ENCODE measurements at regions not wholly inside any gene's neighbourhood (a gene's known extent, or its start where the extent isn't known, plus 50 kb on each side); places are given as distances from the start of the nearest gene placed in this dataset.

DNA sequence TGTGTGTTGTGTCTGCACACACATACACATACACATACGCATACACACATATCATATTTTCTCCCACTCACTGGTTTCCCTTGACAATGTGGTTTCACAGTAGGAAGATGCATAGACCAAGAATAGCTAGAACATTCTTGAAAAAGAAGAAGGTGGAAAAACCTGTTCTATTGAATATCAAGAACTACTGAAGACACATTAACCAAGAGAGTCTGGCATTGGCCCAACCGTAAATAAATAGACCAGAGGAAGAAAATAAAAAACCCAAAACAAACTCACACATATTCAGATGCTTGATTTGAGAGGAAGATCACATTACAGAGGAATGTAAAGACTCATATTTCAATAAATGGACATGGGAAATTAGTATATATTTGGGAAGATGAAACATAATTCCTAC, 311.3 kb downstream of the FOXG1 start:
- TF ChIP-seq, protein P1, sequence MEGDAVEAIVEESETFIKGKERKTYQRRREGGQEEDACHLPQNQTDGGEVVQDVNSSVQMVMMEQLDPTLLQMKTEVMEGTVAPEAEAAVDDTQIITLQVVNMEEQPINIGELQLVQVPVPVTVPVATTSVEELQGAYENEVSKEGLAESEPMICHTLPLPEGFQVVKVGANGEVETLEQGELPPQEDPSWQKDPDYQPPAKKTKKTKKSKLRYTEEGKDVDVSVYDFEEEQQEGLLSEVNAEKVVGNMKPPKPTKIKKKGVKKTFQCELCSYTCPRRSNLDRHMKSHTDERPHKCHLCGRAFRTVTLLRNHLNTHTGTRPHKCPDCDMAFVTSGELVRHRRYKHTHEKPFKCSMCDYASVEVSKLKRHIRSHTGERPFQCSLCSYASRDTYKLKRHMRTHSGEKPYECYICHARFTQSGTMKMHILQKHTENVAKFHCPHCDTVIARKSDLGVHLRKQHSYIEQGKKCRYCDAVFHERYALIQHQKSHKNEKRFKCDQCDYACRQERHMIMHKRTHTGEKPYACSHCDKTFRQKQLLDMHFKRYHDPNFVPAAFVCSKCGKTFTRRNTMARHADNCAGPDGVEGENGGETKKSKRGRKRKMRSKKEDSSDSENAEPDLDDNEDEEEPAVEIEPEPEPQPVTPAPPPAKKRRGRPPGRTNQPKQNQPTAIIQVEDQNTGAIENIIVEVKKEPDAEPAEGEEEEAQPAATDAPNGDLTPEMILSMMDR (IDR thresholded peaks at IDR 0.05), result no peak
- TF ChIP-seq POLR2A (IDR thresholded peaks at IDR 0.05), result no peak
- no peak for TF ChIP-seq EP300 (IDR thresholded peaks at IDR 0.05)

All from suprapubic skin (tissue), 3 donors.